Ovary (tissue), 7 donors: ENCODE measurements at regions not wholly inside any gene's neighbourhood (a gene's known extent, or its start where the extent isn't known, plus 50 kb on each side); places are given as distances from the start of the nearest gene placed in this dataset.

Experiments used
- DNase-seq, 5 donors: peaks; one replicate each; pipeline ENCODE4 v3.0.0-alpha.2; 2019 to 2020
- H3K27ac ChIP-seq, 2 donors: fragments of 200-600 bp; one replicate each; pipeline versions ENCODE4 v1.5.1 to v1.8.0; 2019 to 2022
- H3K27me3 ChIP-seq: fragments of 200-600 bp; one replicate; pipeline ENCODE4 v1.8.0; 2022
- H3K36me3 ChIP-seq: fragments of 200-600 bp; sonication (generic); one replicate; pipeline ENCODE4 v1.5.1; 2019
- H3K4me1 ChIP-seq: one replicate; pipeline ENCODE4 v1.8.1; 2013; ENCODE audit warnings: mild to moderate bottlenecking, moderate library complexity; ENCODE audit not compliant: insufficient read depth
- H3K4me3 ChIP-seq: fragments of 200-600 bp; sonication (generic); one replicate; pipeline ENCODE4 v1.5.1; 2017
- H3K9me3 ChIP-seq, 2 donors: fragments of 200-600 bp in 1 of 2; sonication (generic) in 1 of 2; one replicate each; pipeline versions ENCODE4 v1.5.1 to v1.8.1; 2013 to 2019; ENCODE audit warnings: mild to moderate bottlenecking in 1 of 2, moderate library complexity in 1 of 2
- CTCF ChIP-seq, 3 donors: fragments of 450-650 bp in 2 of 3; fragments of 200-600 bp in 1 of 3; IDR thresholded peaks; one replicate each; pipeline versions ENCODE4 v1.5.1 to v1.8.0; 2016 to 2022; ENCODE audit warnings: antibody characterized with exemption in 3 of 3, mild to moderate bottlenecking in 1 of 3
- EP300 ChIP-seq: sonication (generic); formaldehyde crosslinking; IDR thresholded peaks from one replicate; pipeline ENCODE4 v1.6.1; 2017; ENCODE audit warnings: antibody characterized with exemption
- POLR2A ChIP-seq: fragments of 450-650 bp; IDR thresholded peaks from one replicate; pipeline ENCODE4 v1.6.1; 2017; ENCODE audit warnings: antibody characterized with exemption, mild to moderate bottlenecking, moderate library complexity
- WGBS, 3 donors: extraction: QIAGEN DNeasy Blood & Tissue Kit in 1 of 3; methylation state at CpG; one replicate each; pipeline versions ENCODE4 v1.1.5 to v1.1.7; 2013 to 2017; 5-methylcytosine and 5-hydroxymethylcytosine counted together
- intact Hi-C, 4 donors: fragments of 100-400 bp; cut with DNase I; formaldehyde crosslinking; loops; one replicate each; pipeline versions ENCODE4 v1.11.0 to v1.15.1; 2022 to 2023
- donor health status: DM: no; HTN: no; CAD: no; lungs with moderate emphysema.
- donor health status: DM: no; HTN: no; CAD: no.
- donor health status: Bipolar disorder and iron deficiency.
- donor health status: DM: no; HTN: no; CAD: no.
- donor health status: DM: yes; HTN: yes; CAD: no.

GRCh38 chr10:106511917-106512316 is 652.6 kb downstream of the SORCS1 start:
- Histone ChIP-seq H3K4me3 (no peak overlapping the region), H3K4me1 (no peaks in the 10 kb centered on the region), H3K36me3 (no peaks in the 10 kb centered on the region), H3K9me3 (no peaks in the 10 kb centered on the region), H3K27me3 (no peaks in the 10 kb centered on the region), H3K27ac (no peak overlapping the region)
- no peak for TF ChIP-seq EP300
- TF ChIP-seq CTCF (IDR thresholded peaks at IDR 0.05): no peak
- no peak for TF ChIP-seq POLR2A
- 76 to 83% (median 82%) methylated on average over 3 of the region's 3 CpGs for WGBS, 3 donors
- no peak for DNase-seq
- intact Hi-C loops: no loop called here

- Histone ChIP-seq H3K27me3 (no peaks in the 10 kb centered on the region), H3K36me3 (no peaks in the 10 kb centered on the region), H3K4me1 (no peaks in the 10 kb centered on the region), H3K4me3 (no peak overlapping the region), H3K9me3 (no peaks in the 10 kb centered on the region), H3K27ac (no peak overlapping the region)
- TF ChIP-seq CTCF (IDR thresholded peaks at IDR 0.05) (no peak), POLR2A (no peak), EP300 (no peak)
- 77 to 89% (median 84%) methylated on average over 1 of the region's 1 CpG for WGBS, 3 donors
- intact Hi-C loops: no loop called here
- DNase-seq: no peak
These were observed 655.6 kb downstream of the SORCS1 start for GRCh38 chr10:106508950-106509349.

- H3K9me3 ChIP-seq: no peaks in the 10 kb centered on the region
- H3K4me1 ChIP-seq: no peaks in the 10 kb centered on the region
- intact Hi-C loops: no loop called here
- DNase-seq: no peak
- H3K27me3 ChIP-seq: no peaks in the 10 kb centered on the region
- no peak for TF ChIP-seq CTCF (IDR thresholded peaks at IDR 0.05)
- no peak for TF ChIP-seq EP300
- no peak for TF ChIP-seq POLR2A
- H3K27ac ChIP-seq: no peak overlapping the region
- H3K4me3 ChIP-seq: no peak overlapping the region
- H3K36me3 ChIP-seq: no peaks in the 10 kb centered on the region
- WGBS, 3 donors: 85 to 88% (median 85%) methylated on average over 6 of the region's 6 CpGs
These were observed 657.8 kb downstream of the SORCS1 start for GRCh38 chr10:106506526-106507283.

- intact Hi-C loops: loop anchor here in 1 of 4 donors (5.0 kb wide), 1 partner anchor 257 kb away; no protein-coding TSS in a partner anchor
- H3K27ac ChIP-seq: no peak overlapping the region
- 73 to 83% (median 81%) methylated on average over 6 of the region's 6 CpGs for WGBS, 3 donors
- no peak overlapping the region for H3K4me3 ChIP-seq
- no peaks in the 10 kb centered on the region for H3K36me3 ChIP-seq
- no peaks in the 10 kb centered on the region for H3K27me3 ChIP-seq
- no peaks in the 10 kb centered on the region for H3K4me1 ChIP-seq
- H3K9me3 ChIP-seq: no peaks in the 10 kb centered on the region
- DNase-seq: no peak
- TF ChIP-seq EP300 (no peak), CTCF (IDR thresholded peaks at IDR 0.05) (no peak), POLR2A (no peak)
These were observed 660.0 kb downstream of the SORCS1 start for GRCh38 chr10:106504536-106504935.
